Retinal pigment epithelial cell (primary cell): ENCODE measurements at regions not wholly inside any gene's neighbourhood (a gene's known extent, or its start where the extent isn't known, plus 50 kb on each side); places are given as distances from the start of the nearest gene placed in this dataset.

Experiments used
- DNase-seq: peaks from one replicate; pipeline ENCODE4 v3.0.0-alpha.2; 2010; ENCODE audit warnings: low read depth
- H3K4me3 ChIP-seq: 2 replicates; pipeline ENCODE4 v1.5.1; 2011; ENCODE audit warnings: mild to moderate bottlenecking, low read length, control low read depth, moderate library complexity
- CTCF ChIP-seq: conservative IDR thresholded peaks from 2 replicates; pipeline ENCODE4 v1.5.1; 2011; ENCODE audit warnings: low read depth, low read length, control low read depth, inconsistent platforms

- no peak for DNase-seq
- TF ChIP-seq CTCF: no peak
- H3K4me3 ChIP-seq: no peak overlapping the region
These were observed 94.5 kb upstream of the CPM start for GRCh38 chr12:69027411-69027881.

- no peak for DNase-seq
- TF ChIP-seq CTCF: no peak
- no peak overlapping the region for H3K4me3 ChIP-seq
These were observed 96.2 kb upstream of the CPM start for GRCh38 chr12:69028941-69029729.

- H3K4me3 ChIP-seq: no peak overlapping the region
- no peak for TF ChIP-seq CTCF
- DNase-seq: no peak
These were observed 97.3 kb upstream of the CPM start for GRCh38 chr12:69030321-69030720.

- DNase-seq: no peak
- no peak for TF ChIP-seq CTCF
- H3K4me3 ChIP-seq: no peak overlapping the region
These were observed 103.6 kb upstream of the CPM start for GRCh38 chr12:69036533-69036932.

GRCh38 chr12:69036999-69037398 is 104.0 kb upstream of the CPM start:
- no peak overlapping the region for H3K4me3 ChIP-seq
- DNase-seq: no peak
- TF ChIP-seq CTCF: no peak

GRCh38 chr12:69039911-69040310 is 106.9 kb upstream of the CPM start:
- H3K4me3 ChIP-seq: no peak overlapping the region
- no peak for DNase-seq
- TF ChIP-seq CTCF: no peak

GRCh38 chr12:69042557-69042956 is 109.6 kb upstream of the CPM start:
- no peak for TF ChIP-seq CTCF
- DNase-seq: no peak
- no peak overlapping the region for H3K4me3 ChIP-seq
